SK-N-SH treated with all-trans-retinoic acid at 6 μM for 48 hours (cell line): ENCODE measurements at regions not wholly inside any gene's neighbourhood (a gene's known extent, or its start where the extent isn't known, plus 50 kb on each side); places are given as distances from the start of the nearest gene placed in this dataset.

Experiments
- ATAC-seq: fragments of 200-7000 bp; cut with Tn5 transposase; 3 replicates; pipeline ENCODE4 v1.9.1; 2020; ENCODE audit warnings: mild to moderate bottlenecking, moderate library complexity
- ARNTL ChIP-seq: fragments of 450-650 bp; formaldehyde crosslinking; IDR thresholded peaks from 2 replicates; pipeline ENCODE4 v1.5.0; 2020; ENCODE audit warnings: low read depth, mild to moderate bottlenecking, moderate library complexity, borderline replicate concordance
- BACH2 ChIP-seq: fragments of 250-450 bp; sonication (Bioruptor Pico); IDR thresholded peaks from 2 replicates; pipeline ENCODE4 v1.9.0; 2021; ENCODE audit warnings: mild to moderate bottlenecking, borderline replicate concordance
- CSDC2 ChIP-seq: fragments of 250-450 bp; sonication (Bioruptor Pico); IDR thresholded peaks from 2 replicates; pipeline ENCODE4 v1.5.0; 2020; ENCODE audit warnings: mild to moderate bottlenecking, moderate library complexity
- ESRRG ChIP-seq: fragments of 250-450 bp; sonication (Bioruptor Pico); IDR thresholded peaks from 2 replicates; pipeline ENCODE4 v1.6.1; 2021; ENCODE audit warnings: mild to moderate bottlenecking
- GLIS3 ChIP-seq: fragments of 250-450 bp; sonication (Bioruptor Pico); IDR thresholded peaks from 2 replicates; pipeline ENCODE4 v1.5.0; 2020; ENCODE audit warnings: mild to moderate bottlenecking, moderate library complexity
- ISL1 ChIP-seq: fragments of 250-450 bp; sonication (Bioruptor Pico); IDR thresholded peaks from 2 replicates; pipeline ENCODE4 v2.1.2; 2022; ENCODE audit warnings: mild to moderate bottlenecking, moderate library complexity
- OSR1 ChIP-seq: fragments of 250-450 bp; sonication (Bioruptor Pico); IDR thresholded peaks from 2 replicates; pipeline ENCODE4 v1.8.0; 2022; ENCODE audit warnings: moderate library complexity, mild to moderate bottlenecking, inconsistent platforms
- PPARA ChIP-seq: fragments of 250-450 bp; sonication (Bioruptor Pico); IDR thresholded peaks from 2 replicates; pipeline ENCODE4 v1.5.0; 2020; ENCODE audit warnings: mild to moderate bottlenecking, borderline replicate concordance
- RARB ChIP-seq: fragments of 250-450 bp; sonication (Bioruptor Pico); IDR thresholded peaks from 2 replicates; pipeline ENCODE4 v1.8.0; 2021; ENCODE audit warnings: mild to moderate bottlenecking, moderate library complexity
- SNAI2 ChIP-seq: fragments of 250-450 bp; sonication (Bioruptor Pico); IDR thresholded peaks from 2 replicates; pipeline ENCODE4 v1.5.0; 2020; ENCODE audit warnings: mild to moderate bottlenecking, moderate library complexity
- TCF4 ChIP-seq: fragments of 250-450 bp; sonication (Bioruptor Pico); IDR thresholded peaks from 2 replicates; pipeline ENCODE4 v1.8.0; 2021; ENCODE audit warnings: mild to moderate bottlenecking, moderate library complexity, borderline replicate concordance
- TOX ChIP-seq: fragments of 250-450 bp; sonication (Bioruptor Pico); IDR thresholded peaks from 2 replicates; pipeline ENCODE4 v1.8.0; 2021; ENCODE audit warnings: mild to moderate bottlenecking, moderate library complexity, borderline replicate concordance
- ZFP3 ChIP-seq: fragments of 250-450 bp; sonication (Bioruptor Pico); IDR thresholded peaks from 2 replicates; pipeline ENCODE4 v1.5.0; 2020; ENCODE audit warnings: mild to moderate bottlenecking, moderate library complexity
- ZFP30 ChIP-seq: fragments of 450-650 bp; formaldehyde crosslinking; IDR thresholded peaks from 2 replicates; pipeline ENCODE4 v1.5.0; 2022; ENCODE audit warnings: mild to moderate bottlenecking, moderate library complexity
- ZNF565 ChIP-seq: fragments of 450-650 bp; formaldehyde crosslinking; conservative IDR thresholded peaks from 2 replicates; pipeline ENCODE4 v1.5.0; 2020; ENCODE audit warnings: low read depth, mild to moderate bottlenecking, moderate library complexity
- ZNF70 ChIP-seq: fragments of 450-650 bp; formaldehyde crosslinking; IDR thresholded peaks from 2 replicates; pipeline ENCODE4 v1.5.0; 2020; ENCODE audit warnings: mild to moderate bottlenecking, moderate library complexity
- ZNF8 ChIP-seq: fragments of 450-650 bp; formaldehyde crosslinking; IDR thresholded peaks from 2 replicates; pipeline ENCODE4 v1.5.0; 2020; ENCODE audit warnings: mild to moderate bottlenecking, moderate library complexity
- TF ChIP-seq, protein P1 (sequence below): fragments of 250-450 bp; sonication (Bioruptor Pico); IDR thresholded peaks from 2 replicates; pipeline ENCODE4 v1.5.0; 2020; ENCODE audit warnings: mild to moderate bottlenecking, moderate library complexity
- TF ChIP-seq, protein P2 (sequence below): fragments of 250-450 bp; sonication (Bioruptor Pico); IDR thresholded peaks from 2 replicates; pipeline ENCODE4 v1.8.0; 2020; ENCODE audit warnings: mild to moderate bottlenecking, moderate library complexity, borderline replicate concordance
- TF ChIP-seq, protein P3 (sequence below): fragments of 250-450 bp; sonication (Bioruptor Pico); IDR thresholded peaks from 2 replicates; pipeline ENCODE4 v1.8.0; 2021; ENCODE audit warnings: low read depth, mild to moderate bottlenecking, moderate library complexity, borderline replicate concordance
- TF ChIP-seq, protein P4 (sequence below): fragments of 250-450 bp; sonication (Bioruptor Pico); IDR thresholded peaks from 2 replicates; pipeline ENCODE4 v1.5.1; 2021; ENCODE audit warnings: mild to moderate bottlenecking, moderate library complexity

DNA sequence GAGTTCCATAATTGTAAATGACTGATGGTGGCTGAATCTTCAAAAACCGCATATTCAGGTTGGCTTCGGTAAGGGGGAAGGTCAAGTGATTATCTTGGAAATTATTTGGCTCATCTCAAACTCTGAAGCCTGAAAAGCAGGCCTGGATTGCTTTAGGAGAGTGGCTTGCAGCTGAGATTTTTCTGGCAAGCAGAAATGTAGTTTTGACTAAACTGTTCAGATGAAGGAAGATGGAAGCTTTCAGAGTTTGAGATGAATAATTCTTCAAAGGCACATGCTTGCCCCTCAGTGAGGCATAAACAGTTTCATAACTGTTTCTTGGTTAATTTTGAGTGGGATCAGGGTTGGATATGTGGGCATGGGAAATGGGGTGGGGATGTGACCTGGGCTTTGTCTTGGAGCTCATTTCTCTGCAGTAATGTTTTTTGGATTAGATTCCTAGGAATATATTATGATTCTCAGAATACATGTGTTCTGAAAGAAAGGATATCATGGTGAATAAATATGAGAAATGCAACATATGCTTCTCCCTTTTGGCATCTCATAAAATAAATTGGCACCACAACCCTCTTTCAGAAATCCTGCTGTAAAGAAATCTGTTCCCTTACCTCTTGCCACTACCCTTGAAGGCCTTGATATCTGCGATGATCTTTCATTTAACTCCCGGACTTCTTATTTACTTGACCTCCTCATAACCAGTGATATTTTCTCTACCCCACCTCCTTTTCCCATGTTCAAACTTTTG lies 469.2 kb downstream of the ADRA2A start (continued):
- TF ChIP-seq, protein P1, sequence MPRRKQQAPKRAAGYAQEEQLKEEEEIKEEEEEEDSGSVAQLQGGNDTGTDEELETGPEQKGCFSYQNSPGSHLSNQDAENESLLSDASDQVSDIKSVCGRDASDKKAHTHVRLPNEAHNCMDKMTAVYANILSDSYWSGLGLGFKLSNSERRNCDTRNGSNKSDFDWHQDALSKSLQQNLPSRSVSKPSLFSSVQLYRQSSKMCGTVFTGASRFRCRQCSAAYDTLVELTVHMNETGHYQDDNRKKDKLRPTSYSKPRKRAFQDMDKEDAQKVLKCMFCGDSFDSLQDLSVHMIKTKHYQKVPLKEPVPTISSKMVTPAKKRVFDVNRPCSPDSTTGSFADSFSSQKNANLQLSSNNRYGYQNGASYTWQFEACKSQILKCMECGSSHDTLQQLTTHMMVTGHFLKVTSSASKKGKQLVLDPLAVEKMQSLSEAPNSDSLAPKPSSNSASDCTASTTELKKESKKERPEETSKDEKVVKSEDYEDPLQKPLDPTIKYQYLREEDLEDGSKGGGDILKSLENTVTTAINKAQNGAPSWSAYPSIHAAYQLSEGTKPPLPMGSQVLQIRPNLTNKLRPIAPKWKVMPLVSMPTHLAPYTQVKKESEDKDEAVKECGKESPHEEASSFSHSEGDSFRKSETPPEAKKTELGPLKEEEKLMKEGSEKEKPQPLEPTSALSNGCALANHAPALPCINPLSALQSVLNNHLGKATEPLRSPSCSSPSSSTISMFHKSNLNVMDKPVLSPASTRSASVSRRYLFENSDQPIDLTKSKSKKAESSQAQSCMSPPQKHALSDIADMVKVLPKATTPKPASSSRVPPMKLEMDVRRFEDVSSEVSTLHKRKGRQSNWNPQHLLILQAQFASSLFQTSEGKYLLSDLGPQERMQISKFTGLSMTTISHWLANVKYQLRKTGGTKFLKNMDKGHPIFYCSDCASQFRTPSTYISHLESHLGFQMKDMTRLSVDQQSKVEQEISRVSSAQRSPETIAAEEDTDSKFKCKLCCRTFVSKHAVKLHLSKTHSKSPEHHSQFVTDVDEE (CRISPR knock-in tag) = no peak
- no peak for TF ChIP-seq PPARA (CRISPR knock-in tag)
- no peak for TF ChIP-seq OSR1 (CRISPR knock-in tag)
- no peak for TF ChIP-seq ISL1
- TF ChIP-seq ESRRG (CRISPR knock-in tag) = no peak

DNA sequence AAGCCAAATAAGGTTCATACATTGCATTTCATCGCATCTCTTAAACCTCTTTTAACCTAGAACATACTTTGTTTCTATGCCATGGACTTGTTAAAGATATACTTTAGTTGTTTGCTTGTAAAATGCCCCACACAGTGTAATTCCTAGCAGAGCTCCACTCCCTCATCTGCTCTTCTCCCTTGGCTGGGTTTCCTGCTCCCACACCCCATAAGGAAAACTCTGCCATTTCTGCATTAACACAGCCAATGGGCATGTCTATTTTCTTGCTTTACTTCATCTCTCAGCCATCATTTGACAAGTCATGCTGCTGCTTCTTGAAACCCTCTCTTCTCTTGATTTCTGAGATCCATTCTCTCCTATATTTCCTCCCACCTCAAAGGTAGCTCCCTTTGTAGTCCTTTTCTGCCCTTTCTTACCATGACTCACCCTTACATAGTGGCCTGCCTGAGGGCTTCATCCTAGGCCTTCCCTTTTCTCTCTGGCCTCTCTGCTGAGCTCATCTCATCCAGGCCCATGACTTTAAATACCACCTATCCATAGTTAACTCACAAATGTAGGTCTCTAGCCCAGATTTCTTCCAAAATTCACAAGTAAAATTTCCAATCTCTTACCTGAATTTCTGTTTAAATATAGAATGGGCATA lies 471.4 kb downstream of the ADRA2A start:
- no peak for ATAC-seq
- TF ChIP-seq ESRRG (CRISPR knock-in tag) (no peak), SNAI2 (no peak)

DNA sequence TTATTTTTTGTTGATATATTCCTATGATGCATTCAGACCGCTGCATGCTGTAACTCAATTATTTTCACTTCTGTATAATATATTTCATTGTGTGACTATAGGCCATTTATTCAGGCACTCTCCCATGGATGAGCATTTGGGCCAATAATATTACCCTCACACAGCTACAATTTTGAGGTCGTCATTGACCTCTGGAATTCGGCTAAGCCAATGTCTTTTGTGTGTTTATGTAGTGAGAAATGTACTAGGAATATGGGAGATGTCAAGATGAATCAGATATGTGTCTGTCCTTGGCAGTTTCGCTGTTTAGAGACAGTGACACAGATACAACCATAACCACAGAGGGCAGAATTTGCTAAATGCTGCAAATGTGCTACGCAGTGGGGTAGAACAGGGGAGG lies 474.2 kb downstream of the ADRA2A start:
- TF ChIP-seq, protein P2, sequence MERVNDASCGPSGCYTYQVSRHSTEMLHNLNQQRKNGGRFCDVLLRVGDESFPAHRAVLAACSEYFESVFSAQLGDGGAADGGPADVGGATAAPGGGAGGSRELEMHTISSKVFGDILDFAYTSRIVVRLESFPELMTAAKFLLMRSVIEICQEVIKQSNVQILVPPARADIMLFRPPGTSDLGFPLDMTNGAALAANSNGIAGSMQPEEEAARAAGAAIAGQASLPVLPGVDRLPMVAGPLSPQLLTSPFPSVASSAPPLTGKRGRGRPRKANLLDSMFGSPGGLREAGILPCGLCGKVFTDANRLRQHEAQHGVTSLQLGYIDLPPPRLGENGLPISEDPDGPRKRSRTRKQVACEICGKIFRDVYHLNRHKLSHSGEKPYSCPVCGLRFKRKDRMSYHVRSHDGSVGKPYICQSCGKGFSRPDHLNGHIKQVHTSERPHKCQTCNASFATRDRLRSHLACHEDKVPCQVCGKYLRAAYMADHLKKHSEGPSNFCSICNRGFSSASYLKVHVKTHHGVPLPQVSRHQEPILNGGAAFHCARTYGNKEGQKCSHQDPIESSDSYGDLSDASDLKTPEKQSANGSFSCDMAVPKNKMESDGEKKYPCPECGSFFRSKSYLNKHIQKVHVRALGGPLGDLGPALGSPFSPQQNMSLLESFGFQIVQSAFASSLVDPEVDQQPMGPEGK (CRISPR knock-in tag) = no peak
- TF ChIP-seq TCF4 (CRISPR knock-in tag) (no peak), BACH2 (CRISPR knock-in tag) (no peak), ARNTL (CRISPR knock-in tag) (no peak), ZNF565 (CRISPR knock-in tag) (no peak), CSDC2 (CRISPR knock-in tag) (no peak), TOX (CRISPR knock-in tag) (no peak), ZFP3 (no peak), SNAI2 (no peak), GLIS3 (CRISPR knock-in tag) (no peak), ZNF8 (CRISPR knock-in tag) (no peak), ZNF70 (CRISPR knock-in tag) (no peak), OSR1 (CRISPR knock-in tag) (no peak), RARB (CRISPR knock-in tag) (no peak), ZFP30 (CRISPR knock-in tag) (no peak), ESRRG (CRISPR knock-in tag) (no peak)
- TF ChIP-seq, protein P3, sequence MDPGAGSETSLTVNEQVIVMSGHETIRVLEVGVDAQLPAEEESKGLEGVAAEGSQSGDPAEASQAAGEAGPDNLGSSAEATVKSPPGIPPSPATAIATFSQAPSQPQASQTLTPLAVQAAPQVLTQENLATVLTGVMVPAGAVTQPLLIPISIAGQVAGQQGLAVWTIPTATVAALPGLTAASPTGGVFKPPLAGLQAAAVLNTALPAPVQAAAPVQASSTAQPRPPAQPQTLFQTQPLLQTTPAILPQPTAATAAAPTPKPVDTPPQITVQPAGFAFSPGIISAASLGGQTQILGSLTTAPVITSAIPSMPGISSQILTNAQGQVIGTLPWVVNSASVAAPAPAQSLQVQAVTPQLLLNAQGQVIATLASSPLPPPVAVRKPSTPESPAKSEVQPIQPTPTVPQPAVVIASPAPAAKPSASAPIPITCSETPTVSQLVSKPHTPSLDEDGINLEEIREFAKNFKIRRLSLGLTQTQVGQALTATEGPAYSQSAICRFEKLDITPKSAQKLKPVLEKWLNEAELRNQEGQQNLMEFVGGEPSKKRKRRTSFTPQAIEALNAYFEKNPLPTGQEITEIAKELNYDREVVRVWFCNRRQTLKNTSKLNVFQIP (CRISPR knock-in tag) = no peak
- TF ChIP-seq, protein P1 (CRISPR knock-in tag) = no peak
- TF ChIP-seq, protein P4, sequence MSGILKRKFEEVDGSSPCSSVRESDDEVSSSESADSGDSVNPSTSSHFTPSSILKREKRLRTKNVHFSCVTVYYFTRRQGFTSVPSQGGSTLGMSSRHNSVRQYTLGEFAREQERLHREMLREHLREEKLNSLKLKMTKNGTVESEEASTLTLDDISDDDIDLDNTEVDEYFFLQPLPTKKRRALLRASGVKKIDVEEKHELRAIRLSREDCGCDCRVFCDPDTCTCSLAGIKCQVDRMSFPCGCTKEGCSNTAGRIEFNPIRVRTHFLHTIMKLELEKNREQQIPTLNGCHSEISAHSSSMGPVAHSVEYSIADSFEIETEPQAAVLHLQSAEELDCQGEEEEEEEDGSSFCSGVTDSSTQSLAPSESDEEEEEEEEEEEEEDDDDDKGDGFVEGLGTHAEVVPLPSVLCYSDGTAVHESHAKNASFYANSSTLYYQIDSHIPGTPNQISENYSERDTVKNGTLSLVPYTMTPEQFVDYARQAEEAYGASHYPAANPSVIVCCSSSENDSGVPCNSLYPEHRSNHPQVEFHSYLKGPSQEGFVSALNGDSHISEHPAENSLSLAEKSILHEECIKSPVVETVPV (CRISPR knock-in tag) = no peak
- ATAC-seq = no peak
